BE2C (cell line): ENCODE measurements at regions not wholly inside any gene's neighbourhood (a gene's known extent, or its start where the extent isn't known, plus 50 kb on each side); places are given as distances from the start of the nearest gene placed in this dataset.

Experiments used
- DNase-seq: peaks from one replicate; pipeline ENCODE4 v3.0.0-alpha.2; 2020
- H3K27me3 ChIP-seq: fragments of 250-450 bp; sonication (Bioruptor Pico); 2 replicates; pipeline ENCODE4 v1.5.1; 2020; ENCODE audit warnings: mild to moderate bottlenecking
- H3K36me3 ChIP-seq: fragments of 250-450 bp; sonication (Bioruptor Pico); 2 replicates; pipeline ENCODE4 v1.5.1; 2020; ENCODE audit warnings: mild to moderate bottlenecking
- H3K4me1 ChIP-seq: fragments of 250-450 bp; sonication (Bioruptor Pico); 2 replicates; pipeline ENCODE4 v1.5.1; 2020
- H3K4me3 ChIP-seq: 2 replicates; pipeline ENCODE4 v1.5.1; 2011; ENCODE audit warnings: low read depth, low read length
- H3K9me3 ChIP-seq: fragments of 250-450 bp; sonication (Bioruptor Pico); 2 replicates; pipeline ENCODE4 v1.5.1; 2020
- CTCF ChIP-seq: IDR thresholded peaks from 2 replicates; pipeline ENCODE4 v1.5.1; 2012; ENCODE audit warnings: mild to moderate bottlenecking, low read depth, low read length

- Histone ChIP-seq H3K4me1 (no peaks in the 10 kb centered on the region), H3K9me3 (no peaks in the 10 kb centered on the region; the same call in 1 of the 2 replicates), H3K4me3 (no peak overlapping the region), H3K36me3 (no peaks in the 10 kb centered on the region), H3K27me3 (peaks cover 10% of the 10 kb centered on the region; the same call in 1 of the 2 replicates)
- DNase-seq = no peak
- TF ChIP-seq CTCF = no peak
These were observed 300.2 kb upstream of the IRX5 start for GRCh38 chr16:54630284-54630967.

- H3K9me3 ChIP-seq = no peaks in the 10 kb centered on the region; the same call in 1 of the 2 replicates
- no peaks in the 10 kb centered on the region for H3K36me3 ChIP-seq
- no peaks in the 10 kb centered on the region for H3K4me1 ChIP-seq
- H3K4me3 ChIP-seq = no peak overlapping the region
- TF ChIP-seq CTCF = no peak
- peaks cover 10% of the 10 kb centered on the region; the same call in 1 of the 2 replicates for H3K27me3 ChIP-seq
- no peak for DNase-seq
These were observed 301.7 kb upstream of the IRX5 start for GRCh38 chr16:54628796-54629625.

- no peaks in the 10 kb centered on the region for H3K9me3 ChIP-seq
These were observed 303.0 kb upstream of the IRX5 start for GRCh38 chr16:54627616-54628015.

GRCh38 chr16:54623636-54624035, 307.0 kb upstream of the IRX5 start:
- H3K9me3 ChIP-seq = no peaks in the 10 kb centered on the region
- peaks cover 7% of the 10 kb centered on the region for H3K27me3 ChIP-seq
- no peak for DNase-seq
- no peaks in the 10 kb centered on the region for H3K4me1 ChIP-seq
- no peak for TF ChIP-seq CTCF
- no peak overlapping the region for H3K4me3 ChIP-seq
- no peaks in the 10 kb centered on the region for H3K36me3 ChIP-seq

More at GRCh38 chr16:54627616-54628015, 303.0 kb upstream of the IRX5 start:
- no peak overlapping the region for H3K4me3 ChIP-seq
- no peaks in the 10 kb centered on the region for H3K4me1 ChIP-seq
- no peaks in the 10 kb centered on the region for H3K36me3 ChIP-seq
- H3K27me3 ChIP-seq = peaks cover 10% of the 10 kb centered on the region
- no peak for DNase-seq
- TF ChIP-seq CTCF = no peak

- Histone ChIP-seq H3K4me1 (no peaks in the 10 kb centered on the region), H3K4me3 (no peak overlapping the region), H3K36me3 (no peaks in the 10 kb centered on the region), H3K9me3 (no peaks in the 10 kb centered on the region), H3K27me3 (peaks cover 29% of the 10 kb centered on the region)
- no peak for TF ChIP-seq CTCF
- no peak for DNase-seq
These were observed 310.5 kb upstream of the IRX5 start for GRCh38 chr16:54620197-54620596.

- TF ChIP-seq CTCF = no peak
- Histone ChIP-seq H3K9me3 (no peaks in the 10 kb centered on the region), H3K4me3 (no peak overlapping the region), H3K36me3 (no peaks in the 10 kb centered on the region), H3K27me3 (peaks cover 29% of the 10 kb centered on the region), H3K4me1 (no peaks in the 10 kb centered on the region)
- no peak for DNase-seq
These were observed 314.1 kb upstream of the IRX5 start for GRCh38 chr16:54616610-54617009.
